ENCODE measurements at regions not wholly inside any gene's neighbourhood (a gene's known extent, or its start where the extent isn't known, plus 50 kb on each side); places are given as distances from the start of the nearest gene placed in this dataset.

DNA sequence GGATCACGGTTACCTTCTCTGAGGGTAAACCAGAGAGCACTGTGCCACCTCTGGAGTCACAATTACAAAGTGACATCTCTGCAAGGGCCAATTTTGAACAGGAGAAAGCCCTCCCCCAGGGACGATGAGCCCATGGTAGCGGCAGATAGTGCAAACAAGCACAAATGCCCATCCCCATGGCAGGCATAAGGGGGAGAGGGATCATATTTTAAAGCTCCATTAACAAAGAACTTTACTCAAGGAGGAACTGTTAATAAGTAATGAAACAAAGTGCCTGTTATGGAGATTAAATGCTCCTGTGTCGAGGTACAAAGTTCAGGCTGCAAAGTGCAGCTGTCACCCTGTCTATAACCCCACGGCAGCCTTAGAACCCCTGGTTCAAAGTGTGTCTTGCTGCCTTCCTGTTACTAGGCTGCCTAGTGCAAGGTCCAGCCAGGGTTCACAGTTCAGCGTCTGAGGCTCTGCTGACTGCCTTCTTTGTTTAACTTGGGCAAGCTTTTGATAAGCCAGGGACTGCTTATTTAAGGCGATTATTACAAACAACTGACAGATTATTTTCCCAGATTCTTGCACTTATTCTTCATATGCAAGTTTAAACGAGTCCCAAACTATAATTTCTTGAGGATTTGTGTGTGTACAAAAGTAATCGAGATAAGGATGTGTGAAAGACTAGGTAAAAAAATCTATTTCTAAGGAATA is 75.7 kb upstream of the NRIP1 start (continued):
- no peak for TF ChIP-seq ZNF354B (CRISPR knock-in tag; IDR thresholded peaks at IDR 0.05)
- TF ChIP-seq, protein P1, sequence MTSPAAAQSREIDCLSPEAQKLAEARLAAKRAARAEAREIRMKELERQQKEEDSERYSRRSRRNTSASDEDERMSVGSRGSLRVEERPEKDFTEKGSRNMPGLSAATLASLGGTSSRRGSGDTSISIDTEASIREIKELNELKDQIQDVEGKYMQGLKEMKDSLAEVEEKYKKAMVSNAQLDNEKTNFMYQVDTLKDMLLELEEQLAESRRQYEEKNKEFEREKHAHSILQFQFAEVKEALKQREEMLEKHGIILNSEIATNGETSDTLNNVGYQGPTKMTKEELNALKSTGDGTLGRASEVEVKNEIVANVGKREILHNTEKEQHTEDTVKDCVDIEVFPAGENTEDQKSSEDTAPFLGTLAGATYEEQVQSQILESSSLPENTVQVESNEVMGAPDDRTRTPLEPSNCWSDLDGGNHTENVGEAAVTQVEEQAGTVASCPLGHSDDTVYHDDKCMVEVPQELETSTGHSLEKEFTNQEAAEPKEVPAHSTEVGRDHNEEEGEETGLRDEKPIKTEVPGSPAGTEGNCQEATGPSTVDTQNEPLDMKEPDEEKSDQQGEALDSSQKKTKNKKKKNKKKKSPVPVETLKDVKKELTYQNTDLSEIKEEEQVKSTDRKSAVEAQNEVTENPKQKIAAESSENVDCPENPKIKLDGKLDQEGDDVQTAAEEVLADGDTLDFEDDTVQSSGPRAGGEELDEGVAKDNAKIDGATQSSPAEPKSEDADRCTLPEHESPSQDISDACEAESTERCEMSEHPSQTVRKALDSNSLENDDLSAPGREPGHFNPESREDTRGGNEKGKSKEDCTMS (CRISPR knock-in tag; conservative IDR thresholded peaks at IDR 0.05), result no peak
- TF ChIP-seq, protein P2, sequence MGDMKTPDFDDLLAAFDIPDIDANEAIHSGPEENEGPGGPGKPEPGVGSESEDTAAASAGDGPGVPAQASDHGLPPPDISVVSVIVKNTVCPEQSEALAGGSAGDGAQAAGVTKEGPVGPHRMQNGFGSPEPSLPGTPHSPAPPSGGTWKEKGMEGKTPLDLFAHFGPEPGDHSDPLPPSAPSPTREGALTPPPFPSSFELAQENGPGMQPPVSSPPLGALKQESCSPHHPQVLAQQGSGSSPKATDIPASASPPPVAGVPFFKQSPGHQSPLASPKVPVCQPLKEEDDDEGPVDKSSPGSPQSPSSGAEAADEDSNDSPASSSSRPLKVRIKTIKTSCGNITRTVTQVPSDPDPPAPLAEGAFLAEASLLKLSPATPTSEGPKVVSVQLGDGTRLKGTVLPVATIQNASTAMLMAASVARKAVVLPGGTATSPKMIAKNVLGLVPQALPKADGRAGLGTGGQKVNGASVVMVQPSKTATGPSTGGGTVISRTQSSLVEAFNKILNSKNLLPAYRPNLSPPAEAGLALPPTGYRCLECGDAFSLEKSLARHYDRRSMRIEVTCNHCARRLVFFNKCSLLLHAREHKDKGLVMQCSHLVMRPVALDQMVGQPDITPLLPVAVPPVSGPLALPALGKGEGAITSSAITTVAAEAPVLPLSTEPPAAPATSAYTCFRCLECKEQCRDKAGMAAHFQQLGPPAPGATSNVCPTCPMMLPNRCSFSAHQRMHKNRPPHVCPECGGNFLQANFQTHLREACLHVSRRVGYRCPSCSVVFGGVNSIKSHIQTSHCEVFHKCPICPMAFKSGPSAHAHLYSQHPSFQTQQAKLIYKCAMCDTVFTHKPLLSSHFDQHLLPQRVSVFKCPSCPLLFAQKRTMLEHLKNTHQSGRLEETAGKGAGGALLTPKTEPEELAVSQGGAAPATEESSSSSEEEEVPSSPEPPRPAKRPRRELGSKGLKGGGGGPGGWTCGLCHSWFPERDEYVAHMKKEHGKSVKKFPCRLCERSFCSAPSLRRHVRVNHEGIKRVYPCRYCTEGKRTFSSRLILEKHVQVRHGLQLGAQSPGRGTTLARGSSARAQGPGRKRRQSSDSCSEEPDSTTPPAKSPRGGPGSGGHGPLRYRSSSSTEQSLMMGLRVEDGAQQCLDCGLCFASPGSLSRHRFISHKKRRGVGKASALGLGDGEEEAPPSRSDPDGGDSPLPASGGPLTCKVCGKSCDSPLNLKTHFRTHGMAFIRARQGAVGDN (CRISPR knock-in tag; IDR thresholded peaks at IDR 0.05), result peak; percentile 44; the same call in 1 of the 2 replicates
- peak; percentile 69; the same call in 1 of the 2 replicates for TF ChIP-seq ZNF232 (CRISPR knock-in tag; IDR thresholded peaks at IDR 0.05; ENCODE audit: borderline replicate concordance)
- TF ChIP-seq, protein P3, sequence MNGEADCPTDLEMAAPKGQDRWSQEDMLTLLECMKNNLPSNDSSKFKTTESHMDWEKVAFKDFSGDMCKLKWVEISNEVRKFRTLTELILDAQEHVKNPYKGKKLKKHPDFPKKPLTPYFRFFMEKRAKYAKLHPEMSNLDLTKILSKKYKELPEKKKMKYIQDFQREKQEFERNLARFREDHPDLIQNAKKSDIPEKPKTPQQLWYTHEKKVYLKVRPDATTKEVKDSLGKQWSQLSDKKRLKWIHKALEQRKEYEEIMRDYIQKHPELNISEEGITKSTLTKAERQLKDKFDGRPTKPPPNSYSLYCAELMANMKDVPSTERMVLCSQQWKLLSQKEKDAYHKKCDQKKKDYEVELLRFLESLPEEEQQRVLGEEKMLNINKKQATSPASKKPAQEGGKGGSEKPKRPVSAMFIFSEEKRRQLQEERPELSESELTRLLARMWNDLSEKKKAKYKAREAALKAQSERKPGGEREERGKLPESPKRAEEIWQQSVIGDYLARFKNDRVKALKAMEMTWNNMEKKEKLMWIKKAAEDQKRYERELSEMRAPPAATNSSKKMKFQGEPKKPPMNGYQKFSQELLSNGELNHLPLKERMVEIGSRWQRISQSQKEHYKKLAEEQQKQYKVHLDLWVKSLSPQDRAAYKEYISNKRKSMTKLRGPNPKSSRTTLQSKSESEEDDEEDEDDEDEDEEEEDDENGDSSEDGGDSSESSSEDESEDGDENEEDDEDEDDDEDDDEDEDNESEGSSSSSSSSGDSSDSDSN (CRISPR knock-in tag; IDR thresholded peaks at IDR 0.05), result peak; percentile 48; the same call in 1 of the 2 replicates
- TF ChIP-seq ZNF441 (CRISPR knock-in tag; IDR thresholded peaks at IDR 0.05; ENCODE audit: borderline replicate concordance), result peak; percentile 35; the same call in 1 of the 2 replicates
- TF ChIP-seq, protein P4, sequence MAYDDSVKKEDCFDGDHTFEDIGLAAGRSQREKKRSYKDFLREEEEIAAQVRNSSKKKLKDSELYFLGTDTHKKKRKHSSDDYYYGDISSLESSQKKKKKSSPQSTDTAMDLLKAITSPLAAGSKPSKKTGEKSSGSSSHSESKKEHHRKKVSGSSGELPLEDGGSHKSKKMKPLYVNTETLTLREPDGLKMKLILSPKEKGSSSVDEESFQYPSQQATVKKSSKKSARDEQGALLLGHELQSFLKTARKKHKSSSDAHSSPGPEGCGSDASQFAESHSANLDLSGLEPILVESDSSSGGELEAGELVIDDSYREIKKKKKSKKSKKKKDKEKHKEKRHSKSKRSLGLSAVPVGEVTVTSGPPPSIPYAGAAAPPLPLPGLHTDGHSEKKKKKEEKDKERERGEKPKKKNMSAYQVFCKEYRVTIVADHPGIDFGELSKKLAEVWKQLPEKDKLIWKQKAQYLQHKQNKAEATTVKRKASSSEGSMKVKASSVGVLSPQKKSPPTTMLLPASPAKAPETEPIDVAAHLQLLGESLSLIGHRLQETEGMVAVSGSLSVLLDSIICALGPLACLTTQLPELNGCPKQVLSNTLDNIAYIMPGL (CRISPR knock-in tag; IDR thresholded peaks at IDR 0.05; ENCODE audit: borderline replicate concordance in 1 of 2, low read depth in 1 of 2), result peak; percentile 40 to 63; a peak in 2 of 4 replicates
- TF ChIP-seq PAF1 (CRISPR knock-in tag; IDR thresholded peaks at IDR 0.05), result no peak
- no peak; the same call in 1 of the 2 replicates for TF ChIP-seq BRD4 (CRISPR knock-in tag; IDR thresholded peaks at IDR 0.05)
- TF ChIP-seq, protein P5, sequence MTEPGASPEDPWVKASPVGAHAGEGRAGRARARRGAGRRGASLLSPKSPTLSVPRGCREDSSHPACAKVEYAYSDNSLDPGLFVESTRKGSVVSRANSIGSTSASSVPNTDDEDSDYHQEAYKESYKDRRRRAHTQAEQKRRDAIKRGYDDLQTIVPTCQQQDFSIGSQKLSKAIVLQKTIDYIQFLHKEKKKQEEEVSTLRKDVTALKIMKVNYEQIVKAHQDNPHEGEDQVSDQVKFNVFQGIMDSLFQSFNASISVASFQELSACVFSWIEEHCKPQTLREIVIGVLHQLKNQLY (CRISPR knock-in tag; IDR thresholded peaks at IDR 0.05), result peak; percentile 79
- peak; percentile 91 for TF ChIP-seq ZFP91 (CRISPR knock-in tag; IDR thresholded peaks at IDR 0.05; ENCODE audit: borderline replicate concordance)
- TF ChIP-seq MBNL3 (CRISPR knock-in tag; conservative IDR thresholded peaks at IDR 0.05), result no peak
- TF ChIP-seq TAF15 (IDR thresholded peaks at IDR 0.05; ENCODE audit: low read depth, low read length, poor library complexity, severe bottlenecking), result no peak
